ENCODE measurements at regions not wholly inside any gene's neighbourhood (a gene's known extent, or its start where the extent isn't known, plus 50 kb on each side); places are given as distances from the start of the nearest gene placed in this dataset.

DNA sequence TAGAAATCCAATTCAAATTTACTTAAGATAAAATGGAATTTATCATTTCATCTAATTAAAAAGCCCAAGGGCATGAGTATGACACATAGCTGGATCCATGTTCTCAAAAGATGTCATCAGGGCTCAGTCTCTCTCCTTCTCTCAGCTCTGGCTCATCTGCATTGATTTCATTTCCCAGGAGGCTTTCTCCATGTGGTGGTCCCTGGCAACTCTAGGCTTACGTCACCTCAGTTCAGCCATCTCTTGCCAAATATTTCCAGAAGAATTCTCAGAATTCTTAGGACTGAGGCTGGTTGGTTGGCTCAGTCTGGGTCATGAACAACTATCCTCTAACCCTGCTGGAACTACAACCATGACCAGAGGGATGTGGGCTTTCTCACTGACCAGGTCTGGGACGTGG, 65.3 kb downstream of the FOS start:
- Histone ChIP-seq H3K27ac (ENCODE audit: low read depth in 1 of 2, low read length in 2 of 2) (no peak overlapping the region), H3K4me1 (ENCODE audit: control insufficient read depth in 1 of 2, insufficient read depth in 2 of 2, low read length in 2 of 2) (no peaks in the 10 kb centered on the region), H3K36me3 (ENCODE audit: control insufficient read depth in 1 of 2, insufficient read depth in 2 of 2, low read length in 1 of 2) (no peaks in the 10 kb centered on the region), H3K27me3 (ENCODE audit: control insufficient read depth in 1 of 2, insufficient read depth in 2 of 2, low read length in 1 of 2) (no peaks in the 10 kb centered on the region), H3K4me3 (ENCODE audit: low read length in 2 of 2) (no peak overlapping the region), H3K9me3 (ENCODE audit: control insufficient read depth, low read length) (peaks cover 1% of the 10 kb centered on the region)
- ATAC-seq (ENCODE audit: low FRiP score), result peak; percentile 58
- intact Hi-C loops (cut with DNase I), result no loop called here
- DNase-seq, result no peak
- WGBS, 2 donors, result 39 to 52% methylated on average over 2 of the region's 2 CpGs

DNA sequence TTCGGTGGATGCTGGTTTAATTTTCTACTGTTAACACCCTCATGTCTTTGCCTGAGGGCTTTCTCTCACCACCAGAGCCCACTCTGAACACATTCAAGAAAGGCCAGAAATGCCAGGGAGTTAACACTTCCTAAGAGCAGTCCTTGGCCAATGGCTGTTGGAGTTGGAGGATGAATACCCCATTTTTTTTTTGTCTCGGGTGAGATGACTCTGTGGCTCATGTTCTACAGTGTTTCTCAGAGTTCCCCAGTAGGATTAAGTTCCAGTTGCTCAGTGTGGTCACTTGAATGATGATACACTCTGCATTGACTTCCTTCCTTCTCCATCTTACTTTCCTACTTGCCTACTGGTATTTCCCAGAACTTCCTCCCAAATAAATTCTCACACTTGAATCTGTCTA, 65.8 kb downstream of the FOS start:
- Histone ChIP-seq H3K27me3 (ENCODE audit: control insufficient read depth in 1 of 2, insufficient read depth in 2 of 2, low read length in 1 of 2) (no peaks in the 10 kb centered on the region), H3K27ac (ENCODE audit: low read depth in 1 of 2, low read length in 2 of 2) (no peak overlapping the region), H3K4me1 (ENCODE audit: control insufficient read depth in 1 of 2, insufficient read depth in 2 of 2, low read length in 2 of 2) (no peaks in the 10 kb centered on the region), H3K36me3 (ENCODE audit: control insufficient read depth in 1 of 2, insufficient read depth in 2 of 2, low read length in 1 of 2) (no peaks in the 10 kb centered on the region), H3K4me3 (ENCODE audit: low read length in 2 of 2) (no peak overlapping the region), H3K9me3 (ENCODE audit: control insufficient read depth, low read length) (peaks cover 1% of the 10 kb centered on the region)
- intact Hi-C loops (cut with DNase I), result no loop called here
- 79 to 85% methylated on average over 2 of the region's 2 CpGs for WGBS, 2 donors
- no peak for DNase-seq
- no peak for ATAC-seq (ENCODE audit: low FRiP score)

DNA sequence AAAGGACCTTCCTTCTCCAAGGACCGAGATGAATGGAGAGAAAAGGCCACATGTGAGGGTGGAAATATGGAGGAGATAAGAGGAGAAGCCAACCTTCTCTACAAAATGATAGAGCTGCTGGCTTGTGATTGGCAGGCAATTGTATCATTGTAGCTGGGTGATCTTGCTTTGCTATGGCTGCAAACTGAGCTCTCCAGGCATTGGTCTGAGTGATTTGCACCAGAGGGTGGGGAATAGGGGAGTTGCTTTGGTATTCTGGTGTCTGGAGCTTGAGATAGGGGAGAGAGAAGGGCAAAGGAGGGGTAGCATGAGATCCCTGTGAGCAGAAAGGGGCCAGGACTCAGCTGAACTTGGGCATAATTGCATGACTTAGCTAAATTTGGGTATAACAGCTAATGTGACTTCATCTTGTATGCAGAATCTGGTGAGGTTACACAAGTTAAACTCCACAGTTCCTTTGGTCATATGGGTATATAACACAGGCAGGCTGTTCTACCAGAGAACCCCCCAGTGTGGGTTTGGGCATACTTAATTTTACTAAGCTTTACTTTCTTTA, 72.0 kb downstream of the FOS start:
- Histone ChIP-seq H3K27me3 (ENCODE audit: control insufficient read depth in 1 of 2, insufficient read depth in 2 of 2, low read length in 1 of 2) (no peaks in the 10 kb centered on the region), H3K36me3 (ENCODE audit: control insufficient read depth in 1 of 2, insufficient read depth in 2 of 2, low read length in 1 of 2) (no peaks in the 10 kb centered on the region), H3K9me3 (ENCODE audit: control insufficient read depth, low read length) (peaks cover 1% of the 10 kb centered on the region), H3K4me1 (ENCODE audit: control insufficient read depth in 1 of 2, insufficient read depth in 2 of 2, low read length in 2 of 2) (no peaks in the 10 kb centered on the region), H3K4me3 (ENCODE audit: low read length in 2 of 2) (no peak overlapping the region), H3K27ac (ENCODE audit: low read depth in 1 of 2, low read length in 2 of 2) (no peak overlapping the region)
- ATAC-seq (ENCODE audit: low FRiP score), result no peak
- no peak for DNase-seq
- intact Hi-C loops (cut with DNase I), result no loop called here
- WGBS, 2 donors, result 93 to 96% methylated on average over 1 of the region's 1 CpG

DNA sequence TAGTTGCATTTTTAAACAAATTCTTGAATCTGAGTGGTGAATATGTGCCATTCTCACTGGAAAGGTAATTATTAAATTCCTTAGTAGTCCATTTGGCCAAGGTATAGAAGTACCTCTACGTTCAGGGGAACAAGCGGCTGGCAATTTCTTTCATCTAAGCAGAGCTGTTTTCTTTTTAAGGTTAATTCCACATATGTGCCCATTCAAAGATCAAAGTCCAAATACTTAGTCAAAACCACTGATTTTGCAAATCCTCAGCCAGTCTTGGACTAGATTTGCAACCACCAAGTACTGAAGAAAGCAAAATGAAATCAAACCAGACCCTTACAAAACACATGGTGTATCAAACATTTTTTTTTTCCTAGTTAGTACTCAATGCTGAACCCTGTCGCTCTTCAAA, 68.7 kb upstream of the JDP2 start:
- Histone ChIP-seq H3K9me3 (ENCODE audit: control insufficient read depth, low read length) (no peaks in the 10 kb centered on the region), H3K27ac (ENCODE audit: low read depth in 1 of 2, low read length in 2 of 2) (no peak overlapping the region), H3K4me3 (ENCODE audit: low read length in 2 of 2) (no peak overlapping the region), H3K4me1 (ENCODE audit: control insufficient read depth in 1 of 2, insufficient read depth in 2 of 2, low read length in 2 of 2) (no peaks in the 10 kb centered on the region), H3K27me3 (ENCODE audit: control insufficient read depth in 1 of 2, insufficient read depth in 2 of 2, low read length in 1 of 2) (no peaks in the 10 kb centered on the region), H3K36me3 (ENCODE audit: control insufficient read depth in 1 of 2, insufficient read depth in 2 of 2, low read length in 1 of 2) (no peaks in the 10 kb centered on the region)
- intact Hi-C loops (cut with DNase I), result no loop called here
- ATAC-seq (ENCODE audit: low FRiP score) (no peak), DNase-seq (no peak)
- WGBS, 2 donors, result 89 to 93% methylated on average over 3 of the region's 3 CpGs

DNA sequence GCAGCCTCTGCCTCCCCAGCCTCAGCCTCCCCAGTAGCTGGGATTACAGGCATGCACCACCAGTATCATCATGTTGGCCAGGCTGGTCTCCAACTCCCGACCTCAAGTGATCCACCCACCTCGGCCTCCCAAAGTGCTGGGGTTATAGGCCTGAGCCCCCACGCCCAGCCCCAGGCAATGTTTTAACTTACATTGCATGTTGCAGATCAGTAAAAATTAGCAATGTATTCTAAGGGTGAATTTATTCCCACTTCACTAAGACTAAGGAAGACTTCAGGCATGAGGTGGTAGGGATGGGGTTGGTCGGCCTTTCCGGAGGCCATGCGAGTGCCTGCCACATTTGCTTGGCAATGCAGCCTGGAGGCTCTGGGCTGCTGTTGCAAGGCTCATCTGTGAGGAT, 66.8 kb upstream of the JDP2 start:
- intact Hi-C loops (cut with DNase I), result loop anchor here in 1 of 2 donors (5.0 kb wide), 2 partner anchors 49 to 66 kb away; partner anchors contain the start of gene JDP2
- H3K9me3 ChIP-seq (ENCODE audit: control insufficient read depth, low read length), result no peaks in the 10 kb centered on the region
- ATAC-seq (ENCODE audit: low FRiP score) (no peak), DNase-seq (no peak)
- H3K4me3 ChIP-seq (ENCODE audit: low read length in 2 of 2), result no peak overlapping the region
- H3K4me1 ChIP-seq (ENCODE audit: control insufficient read depth in 1 of 2, insufficient read depth in 2 of 2, low read length in 2 of 2), result no peaks in the 10 kb centered on the region
- no peak overlapping the region for H3K27ac ChIP-seq (ENCODE audit: low read depth in 1 of 2, low read length in 2 of 2)
- no peaks in the 10 kb centered on the region for H3K27me3 ChIP-seq (ENCODE audit: control insufficient read depth in 1 of 2, insufficient read depth in 2 of 2, low read length in 1 of 2)
- WGBS, 2 donors, result 89% methylated on average over 6 of the region's 6 CpGs
- H3K36me3 ChIP-seq (ENCODE audit: control insufficient read depth in 1 of 2, insufficient read depth in 2 of 2, low read length in 1 of 2), result no peaks in the 10 kb centered on the region

DNA sequence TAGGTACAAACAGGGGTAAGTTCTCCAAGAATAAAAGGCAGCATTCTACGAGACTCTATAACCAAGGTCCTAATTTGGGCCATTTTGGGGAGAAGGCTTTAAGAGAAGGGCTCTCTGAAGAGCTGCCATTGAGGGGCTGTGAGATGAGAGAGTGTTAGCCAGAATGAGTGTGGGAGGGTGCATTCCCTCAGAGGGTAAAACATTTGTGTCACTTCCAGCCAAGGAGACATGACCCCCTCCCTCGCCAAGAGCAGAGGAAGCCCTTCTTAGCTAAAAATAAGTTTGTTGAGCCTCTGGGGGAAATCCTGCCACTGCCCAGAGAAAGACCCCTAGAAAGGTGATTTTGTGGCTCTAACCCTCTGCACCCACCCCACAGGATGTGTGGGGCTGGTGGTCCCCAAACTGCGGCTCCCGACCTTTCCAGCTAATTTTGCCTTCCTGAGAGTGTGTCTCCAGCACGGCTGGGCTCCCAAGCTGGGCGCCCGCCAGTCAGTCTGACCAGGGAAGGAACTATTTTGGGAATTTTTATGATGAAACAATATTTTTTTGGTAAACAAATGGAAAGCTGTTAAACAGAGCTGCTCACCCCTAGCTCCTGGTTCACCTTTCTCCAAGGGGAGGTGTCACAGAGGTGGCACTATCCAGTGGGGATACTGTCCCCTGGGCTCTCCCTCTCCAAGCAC, 65.9 kb upstream of the JDP2 start:
- H3K4me3 ChIP-seq (ENCODE audit: low read length in 2 of 2), result no peak overlapping the region
- no peaks in the 10 kb centered on the region for H3K36me3 ChIP-seq (ENCODE audit: control insufficient read depth in 1 of 2, insufficient read depth in 2 of 2, low read length in 1 of 2)
- no peaks in the 10 kb centered on the region for H3K9me3 ChIP-seq (ENCODE audit: control insufficient read depth, low read length)
- peak overlapping the region in 1 of 2 donors; percentile 41 for H3K27ac ChIP-seq (ENCODE audit: low read depth in 1 of 2, low read length in 2 of 2)
- WGBS, 2 donors, result 10 to 14% methylated on average over 7 of the region's 7 CpGs
- DNase-seq, result peak; percentile 67 to 84
- no peaks in the 10 kb centered on the region for H3K4me1 ChIP-seq (ENCODE audit: control insufficient read depth in 1 of 2, insufficient read depth in 2 of 2, low read length in 2 of 2)
- intact Hi-C loops (cut with DNase I), result loop anchor here (2.0 to 5.0 kb wide), 3 partner anchors 39 to 65 kb away; partner anchors contain the start of gene JDP2 (in 1 of the 2)
- ATAC-seq (ENCODE audit: low FRiP score), result peak; percentile 71
- no peaks in the 10 kb centered on the region for H3K27me3 ChIP-seq (ENCODE audit: control insufficient read depth in 1 of 2, insufficient read depth in 2 of 2, low read length in 1 of 2)

DNA sequence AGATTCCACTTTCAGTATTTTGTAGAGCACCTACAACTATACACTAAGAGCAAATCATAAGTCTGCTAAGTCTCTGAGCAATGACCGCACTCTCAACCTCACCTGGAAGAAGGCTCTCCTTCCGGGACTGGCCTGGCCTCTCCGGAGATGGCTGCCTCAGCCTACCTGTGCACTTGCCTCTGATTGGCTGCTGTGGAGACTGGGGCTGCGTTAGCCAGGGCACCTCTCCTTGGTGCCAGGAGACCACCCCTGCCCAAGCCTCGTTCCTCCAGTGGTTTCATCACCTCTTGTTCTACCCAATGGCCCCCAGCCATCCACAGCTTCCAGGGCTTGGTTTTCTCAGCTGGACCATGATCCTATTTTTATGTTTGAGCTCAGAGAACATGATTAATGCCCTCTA, 64.7 kb upstream of the JDP2 start:
- Histone ChIP-seq H3K36me3 (ENCODE audit: control insufficient read depth in 1 of 2, insufficient read depth in 2 of 2, low read length in 1 of 2) (no peaks in the 10 kb centered on the region), H3K9me3 (ENCODE audit: control insufficient read depth, low read length) (no peaks in the 10 kb centered on the region), H3K27me3 (ENCODE audit: control insufficient read depth in 1 of 2, insufficient read depth in 2 of 2, low read length in 1 of 2) (no peaks in the 10 kb centered on the region), H3K4me3 (ENCODE audit: low read length in 2 of 2) (no peak overlapping the region), H3K27ac (ENCODE audit: low read depth in 1 of 2, low read length in 2 of 2) (no peak overlapping the region), H3K4me1 (ENCODE audit: control insufficient read depth in 1 of 2, insufficient read depth in 2 of 2, low read length in 2 of 2) (no peaks in the 10 kb centered on the region)
- ATAC-seq (ENCODE audit: low FRiP score), result no peak
- intact Hi-C loops (cut with DNase I), result loop anchor here (2.0 to 5.0 kb wide), 3 partner anchors 38 to 64 kb away; partner anchors contain the start of gene JDP2 (in 1 of the 2)
- 78% methylated on average over 5 of the region's 5 CpGs for WGBS, 2 donors
- no peak for DNase-seq

DNA sequence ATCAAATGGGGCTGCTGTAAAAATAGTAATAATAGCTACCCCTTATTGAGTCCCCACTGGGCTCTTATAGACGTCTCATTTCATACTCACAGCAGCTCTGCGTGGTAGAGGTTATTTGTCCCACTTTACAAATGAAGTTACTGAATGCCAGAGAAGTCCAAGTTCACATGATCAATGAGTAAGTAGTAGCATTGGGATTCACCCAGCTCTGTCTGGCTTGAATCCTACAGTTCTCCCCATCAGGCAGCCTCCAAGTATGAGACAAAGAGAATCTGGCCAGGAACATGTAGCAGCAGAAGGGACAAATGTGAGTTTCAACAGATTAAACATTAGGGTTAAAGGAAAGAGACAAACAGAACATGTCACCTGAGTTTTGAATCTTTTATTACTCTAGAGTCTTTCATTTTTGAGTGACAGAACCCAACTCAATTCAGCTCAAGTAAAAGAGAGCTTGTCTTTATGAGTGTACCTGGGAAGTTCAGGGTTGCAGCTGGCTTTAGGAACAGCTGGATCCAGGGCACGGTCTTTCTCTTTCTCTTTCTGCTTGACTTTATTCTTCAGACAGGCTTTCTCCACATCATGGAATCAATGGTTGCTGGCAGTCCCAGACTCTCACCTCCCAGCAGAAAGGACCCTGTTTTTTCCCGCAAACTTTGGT, 64.1 kb upstream of the JDP2 start:
- H3K27ac ChIP-seq (ENCODE audit: low read depth in 1 of 2, low read length in 2 of 2), result no peak overlapping the region
- H3K4me3 ChIP-seq (ENCODE audit: low read length in 2 of 2), result no peak overlapping the region
- no peaks in the 10 kb centered on the region for H3K4me1 ChIP-seq (ENCODE audit: control insufficient read depth in 1 of 2, insufficient read depth in 2 of 2, low read length in 2 of 2)
- H3K9me3 ChIP-seq (ENCODE audit: control insufficient read depth, low read length), result no peaks in the 10 kb centered on the region
- intact Hi-C loops (cut with DNase I), result loop anchor here (2.0 to 5.0 kb wide), 3 partner anchors 37 to 64 kb away; partner anchors contain the start of gene JDP2 (in 1 of the 2)
- 88 to 91% methylated on average over 4 of the region's 4 CpGs for WGBS, 2 donors
- no peaks in the 10 kb centered on the region for H3K27me3 ChIP-seq (ENCODE audit: control insufficient read depth in 1 of 2, insufficient read depth in 2 of 2, low read length in 1 of 2)
- no peaks in the 10 kb centered on the region for H3K36me3 ChIP-seq (ENCODE audit: control insufficient read depth in 1 of 2, insufficient read depth in 2 of 2, low read length in 1 of 2)
- no peak for DNase-seq
- ATAC-seq (ENCODE audit: low FRiP score), result no peak

DNA sequence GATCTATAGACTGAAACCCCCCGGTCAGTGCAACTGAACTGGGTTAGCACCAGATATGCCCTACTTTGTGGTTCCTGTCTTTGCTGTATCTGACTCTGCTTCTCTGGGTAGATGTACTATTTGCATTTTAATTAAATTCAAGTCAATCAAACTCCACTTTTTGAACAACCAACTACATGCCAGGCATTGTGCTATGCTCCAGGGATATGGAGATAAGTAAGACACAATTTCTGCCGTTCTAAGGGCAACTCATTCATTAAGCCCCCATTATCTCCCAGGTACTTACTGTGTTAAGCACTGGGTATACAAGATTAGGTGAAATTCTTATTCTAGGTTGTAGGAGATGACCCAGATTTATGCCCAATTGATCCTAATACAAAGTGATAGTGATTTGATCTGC, 62.7 kb upstream of the JDP2 start:
- 88 to 89% methylated on average over 2 of the region's 2 CpGs for WGBS, 2 donors
- Histone ChIP-seq H3K4me1 (ENCODE audit: control insufficient read depth in 1 of 2, insufficient read depth in 2 of 2, low read length in 2 of 2) (no peaks in the 10 kb centered on the region), H3K27ac (ENCODE audit: low read depth in 1 of 2, low read length in 2 of 2) (no peak overlapping the region), H3K4me3 (ENCODE audit: low read length in 2 of 2) (no peak overlapping the region), H3K36me3 (ENCODE audit: control insufficient read depth in 1 of 2, insufficient read depth in 2 of 2, low read length in 1 of 2) (no peaks in the 10 kb centered on the region), H3K9me3 (ENCODE audit: control insufficient read depth, low read length) (no peaks in the 10 kb centered on the region), H3K27me3 (ENCODE audit: control insufficient read depth in 1 of 2, insufficient read depth in 2 of 2, low read length in 1 of 2) (no peaks in the 10 kb centered on the region)
- ATAC-seq (ENCODE audit: low FRiP score) (no peak), DNase-seq (no peak)
- intact Hi-C loops (cut with DNase I), result no loop called here

All from aorta (tissue), 5 donors.